Hepatocyte (in vitro differentiated cells): ENCODE measurements at regions not wholly inside any gene's neighbourhood (a gene's known extent, or its start where the extent isn't known, plus 50 kb on each side); places are given as distances from the start of the nearest gene placed in this dataset.

ENCODE experiments used
- DNase-seq: peaks from one replicate; pipeline ENCODE4 v3.0.0-alpha.2; 2016; ENCODE audit warnings: low spot score
- H2AFZ ChIP-seq: fragments of 200-600 bp; sonication (generic); 2 replicates; pipeline ENCODE4 v1.6.0; 2016; ENCODE audit warnings: antibody characterized with exemption, mild to moderate bottlenecking
- H3K27ac ChIP-seq: fragments of 200-600 bp; sonication (generic); 2 replicates; pipeline ENCODE4 v1.5.1; 2016; ENCODE audit warnings: mild to moderate bottlenecking
- H3K27me3 ChIP-seq: fragments of 200-600 bp; sonication (generic); 2 replicates; pipeline ENCODE4 v1.6.1; 2016
- H3K36me3 ChIP-seq: fragments of 200-600 bp; sonication (generic); replicated peaks from 2 replicates; pipeline ENCODE4 v1.5.1; 2016; ENCODE audit warnings: low read depth; ENCODE audit not compliant: insufficient read depth
- H3K4me1 ChIP-seq: fragments of 200-600 bp; sonication (generic); 2 replicates; pipeline ENCODE4 v1.5.1; 2016; ENCODE audit warnings: mild to moderate bottlenecking, moderate library complexity; ENCODE audit not compliant: insufficient read depth
- H3K4me2 ChIP-seq: fragments of 200-600 bp; sonication (generic); 2 replicates; pipeline ENCODE4 v1.6.0; 2016
- H3K4me3 ChIP-seq: fragments of 200-600 bp; sonication (generic); 2 replicates; pipeline ENCODE4 v1.5.1; 2016; ENCODE audit warnings: mild to moderate bottlenecking
- H3K79me2 ChIP-seq: fragments of 200-600 bp; sonication (generic); 2 replicates; pipeline ENCODE4 v1.6.0; 2017; ENCODE audit warnings: mild to moderate bottlenecking
- H3K9me2 ChIP-seq: fragments of 200-600 bp; sonication (generic); replicated peaks from 2 replicates; pipeline ENCODE4 v1.6.0; 2017; ENCODE audit warnings: mild to moderate bottlenecking; ENCODE audit not compliant: insufficient read depth
- H3K9me3 ChIP-seq: fragments of 200-600 bp; sonication (generic); 2 replicates; pipeline ENCODE4 v1.5.1; 2016; ENCODE audit warnings: low read depth, mild to moderate bottlenecking
- H4K20me1 ChIP-seq: fragments of 200-600 bp; sonication (generic); 2 replicates; pipeline ENCODE4 v1.6.0; 2016; ENCODE audit warnings: mild to moderate bottlenecking; ENCODE audit not compliant: insufficient read depth, poor library complexity, severe bottlenecking
- CTCF ChIP-seq: fragments of 200-600 bp; sonication (generic); IDR thresholded peaks from 2 replicates; pipeline ENCODE4 v1.5.1; 2016; ENCODE audit warnings: antibody characterized with exemption, mild to moderate bottlenecking; ENCODE audit not compliant: poor library complexity
- EZH2 ChIP-seq: fragments of 200-600 bp; sonication (generic); IDR thresholded peaks from 2 replicates; pipeline ENCODE4 v1.6.1; 2016; ENCODE audit warnings: antibody characterized with exemption, mild to moderate bottlenecking, borderline replicate concordance
- EZH2phosphoT487 ChIP-seq: fragments of 200-600 bp; sonication (generic); IDR thresholded peaks from one replicate; pipeline ENCODE4 v1.6.1; 2018; ENCODE audit warnings: antibody characterized with exemption, mild to moderate bottlenecking, low read depth, moderate library complexity; ENCODE audit not compliant: unreplicated experiment, severe bottlenecking
- WGBS: methylation state at CpG from one replicate; pipeline ENCODE4 v1.1.6; 2016; ENCODE audit warnings: low lambda C conversion rate; ENCODE audit errors: missing lambda C conversion rate; 5-methylcytosine and 5-hydroxymethylcytosine counted together

GRCh38 chrX:21153503-21153902, 220.7 kb upstream of the CNKSR2 start:
- Histone ChIP-seq H3K4me1 (no peaks in the 10 kb centered on the region), H3K9me3 (no peaks in the 10 kb centered on the region), H2AFZ (no peak overlapping the region), H3K27ac (no peak overlapping the region), H3K36me3 (no peaks in the 10 kb centered on the region), H4K20me1 (no peaks in the 10 kb centered on the region), H3K4me2 (no peak overlapping the region), H3K27me3 (no peaks in the 10 kb centered on the region), H3K79me2 (no peaks in the 10 kb centered on the region), H3K4me3 (no peak overlapping the region), H3K9me2 (no peaks in the 10 kb centered on the region)
- WGBS: 71% methylated on average over 2 of the region's 2 CpGs
- DNase-seq: peak; percentile 6
- no peak for TF ChIP-seq CTCF
- TF ChIP-seq EZH2: no peak
- TF ChIP-seq EZH2phosphoT487: no peak

- H3K4me2 ChIP-seq: no peak overlapping the region
- H3K79me2 ChIP-seq: no peaks in the 10 kb centered on the region
- H3K27me3 ChIP-seq: no peaks in the 10 kb centered on the region
- H2AFZ ChIP-seq: no peak overlapping the region
- H3K27ac ChIP-seq: no peak overlapping the region
- no peaks in the 10 kb centered on the region for H3K4me1 ChIP-seq
- TF ChIP-seq EZH2phosphoT487 (no peak), CTCF (no peak), EZH2 (no peak)
- H4K20me1 ChIP-seq: no peaks in the 10 kb centered on the region
- no peaks in the 10 kb centered on the region for H3K9me3 ChIP-seq
- no peaks in the 10 kb centered on the region for H3K9me2 ChIP-seq
- DNase-seq: no peak
- H3K4me3 ChIP-seq: no peak overlapping the region
- H3K36me3 ChIP-seq: no peaks in the 10 kb centered on the region
Measured at GRCh38 chrX:21155916-21156315, 218.3 kb upstream of the CNKSR2 start.

GRCh38 chrX:21156632-21157031, 217.6 kb upstream of the CNKSR2 start:
- no peak overlapping the region for H2AFZ ChIP-seq
- no peaks in the 10 kb centered on the region for H3K27me3 ChIP-seq
- no peak overlapping the region for H3K4me3 ChIP-seq
- no peak for DNase-seq
- H3K79me2 ChIP-seq: no peaks in the 10 kb centered on the region
- TF ChIP-seq EZH2phosphoT487 (no peak), CTCF (no peak), EZH2 (no peak)
- H3K9me3 ChIP-seq: no peaks in the 10 kb centered on the region
- no peaks in the 10 kb centered on the region for H3K36me3 ChIP-seq
- no peaks in the 10 kb centered on the region for H3K4me1 ChIP-seq
- no peak overlapping the region for H3K27ac ChIP-seq
- H3K4me2 ChIP-seq: no peak overlapping the region
- no peaks in the 10 kb centered on the region for H3K9me2 ChIP-seq
- WGBS: 79% methylated on average over 1 of the region's 1 CpG
- no peaks in the 10 kb centered on the region for H4K20me1 ChIP-seq

GRCh38 chrX:21158678-21159077, 215.5 kb upstream of the CNKSR2 start:
- H3K9me2 ChIP-seq: no peaks in the 10 kb centered on the region
- no peaks in the 10 kb centered on the region for H3K27me3 ChIP-seq
- H4K20me1 ChIP-seq: no peaks in the 10 kb centered on the region
- no peak overlapping the region for H3K27ac ChIP-seq
- no peaks in the 10 kb centered on the region for H3K9me3 ChIP-seq
- H3K4me3 ChIP-seq: no peak overlapping the region
- H3K79me2 ChIP-seq: no peaks in the 10 kb centered on the region
- H3K4me2 ChIP-seq: no peak overlapping the region
- TF ChIP-seq EZH2phosphoT487 (no peak), EZH2 (no peak), CTCF (no peak)
- H2AFZ ChIP-seq: no peak overlapping the region
- no peaks in the 10 kb centered on the region for H3K36me3 ChIP-seq
- DNase-seq: no peak
- H3K4me1 ChIP-seq: no peaks in the 10 kb centered on the region
- 43% methylated on average over 4 of the region's 4 CpGs for WGBS
